IMR-90 (cell line): ENCODE measurements at regions not wholly inside any gene's neighbourhood (a gene's known extent, or its start where the extent isn't known, plus 50 kb on each side); places are given as distances from the start of the nearest gene placed in this dataset.

ENCODE experiments used
- ATAC-seq: fragments of 200-7000 bp; cut with Tn5 transposase; 2 replicates; pipeline ENCODE4 v1.9.1; 2020; ENCODE audit warnings: low read depth, mild to moderate bottlenecking, moderate library complexity
- BruUV-seq: library from RNA; stranded (reverse); fragments of 400-500 nt; replicated peaks from 2 replicates; lab custom pipeline; 2021; lab: Mats Ljungman, UMichigan
- CTCF ChIA-PET: fragments of 300-600 bp; formaldehyde crosslinking; extraction: SDS; loops from one replicate; lab custom pipeline; 2021; ENCODE audit warnings: antibody characterized with exemption; lab: Yijun Ruan, JAX
- POLR2A ChIA-PET: fragments of 300-600 bp; sonication (Branson Sonifier 250); formaldehyde crosslinking; loops from one replicate; lab custom pipeline; 2022; ENCODE audit warnings: antibody characterized with exemption; ENCODE audit not compliant: unreplicated experiment; lab: Charles Lee
- DNase-seq: peaks from one replicate; pipeline ENCODE4 v3.0.0; 2013
- H2AFZ ChIP-seq: replicated peaks from 2 replicates; pipeline ENCODE3; 2013; ENCODE audit warnings: low read length, mild to moderate bottlenecking; ENCODE audit not compliant: poor library complexity
- H2AK5ac ChIP-seq: 2 replicates; pipeline ENCODE4 v1.6.1; 2013; ENCODE audit warnings: low read depth, low read length, inconsistent platforms
- H2AK9ac ChIP-seq: replicated peaks from 2 replicates; pipeline ENCODE3; 2013; ENCODE audit warnings: mild to moderate bottlenecking, low read depth, low read length, moderate library complexity; ENCODE audit not compliant: poor library complexity
- H2BK120ac ChIP-seq: 2 replicates; pipeline ENCODE4 v1.6.1; 2013; ENCODE audit warnings: low read depth, low read length, inconsistent platforms
- H2BK15ac ChIP-seq: 3 replicates; pipeline ENCODE4 v1.6.1; 2013; ENCODE audit warnings: low read depth, low read length, inconsistent platforms
- H2BK20ac ChIP-seq: 2 replicates; pipeline ENCODE4 v1.6.1; 2013; ENCODE audit warnings: low read depth, mild to moderate bottlenecking, inconsistent platforms, low read length, moderate library complexity
- H2BK5ac ChIP-seq: 2 replicates; pipeline ENCODE4 v1.6.1; 2013; ENCODE audit warnings: mild to moderate bottlenecking, low read depth, low read length, inconsistent platforms; ENCODE audit not compliant: poor library complexity, severe bottlenecking
- H3K14ac ChIP-seq: replicated peaks from 2 replicates; pipeline ENCODE4 v1.6.1; 2013; ENCODE audit warnings: low read depth, low read length, inconsistent platforms
- H3K18ac ChIP-seq: 2 replicates; pipeline ENCODE4 v1.6.1; 2013; ENCODE audit warnings: low read depth, low read length, control low read depth
- H3K23ac ChIP-seq: 2 replicates; pipeline ENCODE4 v1.6.1; 2013; ENCODE audit warnings: low read depth, low read length, inconsistent platforms
- H3K27ac ChIP-seq: 2 replicates; pipeline ENCODE4 v1.5.1; 2013; ENCODE audit warnings: mild to moderate bottlenecking, control low read depth, low read length; ENCODE audit not compliant: insufficient read depth
- H3K27me3 ChIP-seq: 2 replicates; pipeline ENCODE4 v1.6.1; 2013; ENCODE audit warnings: low read length; ENCODE audit not compliant: control insufficient read depth, insufficient read depth
- H3K36me3 ChIP-seq: 2 replicates; pipeline ENCODE4 v1.6.1; 2013; ENCODE audit warnings: low read length, mixed read lengths; ENCODE audit not compliant: control insufficient read depth, insufficient read depth
- H3K4ac ChIP-seq: 2 replicates; pipeline ENCODE4 v1.6.1; 2013; ENCODE audit warnings: low read depth, low read length, inconsistent platforms
- H3K4me1 ChIP-seq: 2 replicates; pipeline ENCODE4 v1.6.1; 2013; ENCODE audit warnings: low read length, mixed read lengths; ENCODE audit not compliant: control insufficient read depth, insufficient read depth
- H3K4me2 ChIP-seq: 2 replicates; pipeline ENCODE4 v1.6.1; 2013; ENCODE audit warnings: low read depth, mild to moderate bottlenecking, control low read depth, low read length, moderate library complexity
- H3K4me3 ChIP-seq: 2 replicates; pipeline ENCODE4 v1.5.1; 2013; ENCODE audit warnings: low read depth, mild to moderate bottlenecking, control low read depth, low read length, moderate library complexity; ENCODE audit not compliant: insufficient read depth
- H3K56ac ChIP-seq: 2 replicates; pipeline ENCODE4 v1.6.1; 2013; ENCODE audit warnings: low read length, inconsistent platforms; ENCODE audit not compliant: insufficient read depth; ENCODE audit errors: extremely low read depth
- H3K79me1 ChIP-seq, 2 experiments: 2 replicates each; pipeline ENCODE4 v1.6.1; 2013; ENCODE audit warnings: low read length in 2 of 2, inconsistent platforms in 1 of 2, low read depth in 1 of 2
- H3K9ac ChIP-seq: 2 replicates; pipeline ENCODE4 v1.6.1; 2013; ENCODE audit warnings: low read depth, low read length, control low read depth
- H3K9me1 ChIP-seq: 2 replicates; pipeline ENCODE4 v1.6.1; 2013; ENCODE audit warnings: low read length, inconsistent platforms; ENCODE audit not compliant: insufficient read depth
- H3K9me3 ChIP-seq: 2 replicates; pipeline ENCODE4 v1.6.1; 2013; ENCODE audit warnings: low read length; ENCODE audit not compliant: control insufficient read depth, insufficient read depth
- H4K20me1 ChIP-seq: 2 replicates; pipeline ENCODE4 v1.6.1; 2013; ENCODE audit warnings: low read length, inconsistent platforms; ENCODE audit not compliant: insufficient read depth
- H4K5ac ChIP-seq: 2 replicates; pipeline ENCODE4 v1.6.1; 2013; ENCODE audit warnings: mild to moderate bottlenecking, low read depth, low read length, control low read depth
- H4K8ac ChIP-seq, 2 experiments: 2 replicates each; pipeline ENCODE4 v1.6.1; 2013; ENCODE audit warnings: low read depth in 2 of 2, low read length in 2 of 2, control low read depth in 1 of 2, inconsistent platforms in 1 of 2
- H4K91ac ChIP-seq: 2 replicates; pipeline ENCODE4 v1.6.1; 2013; ENCODE audit warnings: low read depth, low read length, inconsistent platforms; ENCODE audit not compliant: insufficient read depth
- BHLHE40 ChIP-seq: fragments of 150-350 bp; IDR thresholded peaks from 2 replicates; pipeline ENCODE4 v1.6.1; 2016; ENCODE audit warnings: mild to moderate bottlenecking, low read depth, low read length
- CHD1 ChIP-seq: IDR thresholded peaks from 2 replicates; pipeline ENCODE4 v1.6.1; 2012; ENCODE audit warnings: low read depth, low read length, improper control_type of control experiment
- CTCF ChIP-seq: conservative IDR thresholded peaks from 2 replicates; pipeline ENCODE4 v1.5.1; 2012; ENCODE audit warnings: mild to moderate bottlenecking, low read depth, low read length, improper control_type of control experiment
- ELK1 ChIP-seq: fragments of 150-350 bp; IDR thresholded peaks from 2 replicates; pipeline ENCODE4 v1.6.1; 2016; ENCODE audit warnings: low read depth, mild to moderate bottlenecking, low read length, moderate library complexity, borderline replicate concordance
- MAFK ChIP-seq: IDR thresholded peaks from 2 replicates; pipeline ENCODE4 v1.6.1; 2012; ENCODE audit warnings: low read depth, low read length, improper control_type of control experiment
- MAZ ChIP-seq: IDR thresholded peaks from 2 replicates; pipeline ENCODE4 v1.6.1; 2012; ENCODE audit warnings: low read depth, mild to moderate bottlenecking, low read length, improper control_type of control experiment, moderate library complexity, borderline replicate concordance
- NFE2L2 ChIP-seq: fragments of 150-350 bp; IDR thresholded peaks from 2 replicates; pipeline ENCODE4 v1.6.1; 2016; ENCODE audit warnings: low read depth, mild to moderate bottlenecking, low read length
- POLR2A ChIP-seq: IDR thresholded peaks from 2 replicates; pipeline ENCODE4 v1.6.1; 2012; ENCODE audit warnings: mild to moderate bottlenecking, low read depth, low read length
- RAD21 ChIP-seq: IDR thresholded peaks from 2 replicates; pipeline ENCODE4 v1.6.1; 2012; ENCODE audit warnings: low read length, improper control_type of control experiment
- SMC3 ChIP-seq: fragments of 150-350 bp; IDR thresholded peaks from 2 replicates; pipeline ENCODE4 v1.6.1; 2016; ENCODE audit warnings: low read depth, mild to moderate bottlenecking, antibody characterized with exemption, low read length, moderate library complexity
- USF2 ChIP-seq: fragments of 150-350 bp; IDR thresholded peaks from 2 replicates; pipeline ENCODE4 v1.6.1; 2017; ENCODE audit warnings: mild to moderate bottlenecking, antibody characterized with exemption, low read length, low read depth
- WGBS, 2 experiments: methylation state at CpG; one replicate each; pipeline versions ENCODE4 v1.1.5 to v1.1.7; 2013; ENCODE audit warnings: missing lambda C conversion rate in 2 of 2; ENCODE audit not compliant: insufficient read length in 1 of 2; ENCODE audit errors: extremely low coverage in 2 of 2; 5-methylcytosine and 5-hydroxymethylcytosine counted together
- dilution Hi-C: fragments of 300-500 bp; cut with HindIII; formaldehyde crosslinking; loops from one replicate; pipeline ENCODE4 v1.14.3; 2018; ENCODE audit warnings: low sequenced_read_pairs; ENCODE audit not compliant: unreplicated experiment
- in situ Hi-C: fragments of 300-500 bp; cut with MboI; formaldehyde crosslinking; loops from 3 replicates; pipeline ENCODE4 v1.14.3; 2019; ENCODE audit warnings: low sequenced_read_pairs, inconsistent platforms, mixed read lengths
- intact Hi-C: fragments of 100-400 bp; cut with micrococcal nuclease; formaldehyde crosslinking; loops from 2 replicates; pipeline ENCODE4 v1.10.0; 2022

- BruUV-seq = no TSS peak
- in situ Hi-C loops (no loop called here), intact Hi-C loops (no loop called here)
These were observed 105.2 kb upstream of the KLHL25 start for GRCh38 chr15:85899927-85900326.

More at GRCh38 chr15:85899927-85900326, 105.2 kb upstream of the KLHL25 start:
- no peak overlapping the region for H2BK15ac ChIP-seq
- no peak overlapping the region for H4K91ac ChIP-seq
- no peak overlapping the region for H3K18ac ChIP-seq
- H3K56ac ChIP-seq = no peak overlapping the region
- ATAC-seq (no peak), DNase-seq (no peak)
- no peak overlapping the region for H3K14ac ChIP-seq
- H2AFZ ChIP-seq = no peak overlapping the region
- H3K4me1 ChIP-seq = no peaks in the 10 kb centered on the region
- no peak overlapping the region for H3K4me2 ChIP-seq
- no CpG with 5 or more reads among the region's 9 CpGs for WGBS, 2 experiments
- no peaks in the 10 kb centered on the region for H3K9me3 ChIP-seq
- no peak overlapping the region for H3K4ac ChIP-seq
- no peaks in the 10 kb centered on the region for H3K27me3 ChIP-seq
- no peak overlapping the region for H2BK120ac ChIP-seq
- H2BK5ac ChIP-seq = no peak overlapping the region
- no peak overlapping the region for H3K9ac ChIP-seq
- H4K8ac ChIP-seq = no peak overlapping the region
- no peak overlapping the region for H3K23ac ChIP-seq
- no peaks in the 10 kb centered on the region for H3K79me1 ChIP-seq
- no peak overlapping the region for H4K5ac ChIP-seq
- no peak overlapping the region for H3K4me3 ChIP-seq
- H3K36me3 ChIP-seq = no peaks in the 10 kb centered on the region
- dilution Hi-C loops = no loop called here
- H2AK5ac ChIP-seq = no peak overlapping the region
- no peak overlapping the region for H2BK20ac ChIP-seq
- H3K27ac ChIP-seq = no peak overlapping the region
- ChIA-PET POLR2A (no interaction called here), CTCF (no interaction called here)
- no peaks in the 10 kb centered on the region for H4K20me1 ChIP-seq
- no peaks in the 10 kb centered on the region for H3K9me1 ChIP-seq
- no peak overlapping the region for H2AK9ac ChIP-seq
- TF ChIP-seq MAFK (no peak), POLR2A (no peak), BHLHE40 (no peak), SMC3 (no peak), MAZ (no peak), CHD1 (no peak), ELK1 (no peak), CTCF (no peak), USF2 (no peak), RAD21 (no peak), NFE2L2 (no peak)
